ENCODE measurements at regions not wholly inside any gene's neighbourhood (a gene's known extent, or its start where the extent isn't known, plus 50 kb on each side); places are given as distances from the start of the nearest gene placed in this dataset.

- H3K27ac ChIP-seq (ENCODE audit: low read depth, low read length), result no peak overlapping the region
- H3K4me3 Mint-ChIP-seq (ENCODE audit: unreplicated experiment), result no peak overlapping the region
- no peak for DNase-seq (ENCODE audit: low read depth)
- FAIRE-seq, result no peak
- no peak overlapping the region for H3K9ac ChIP-seq (ENCODE audit: low read length)
- no peaks in the 10 kb centered on the region for H3K27me3 ChIP-seq (ENCODE audit: insufficient read depth, low read length)
- H3K9me3 Mint-ChIP-seq (ENCODE audit: unreplicated experiment), result no peaks in the 10 kb centered on the region
- no peaks in the 10 kb centered on the region for H4K20me1 ChIP-seq (ENCODE audit: insufficient read depth, low read length)
- no peak for TF ChIP-seq EZH2 (IDR thresholded peaks at IDR 0.05; ENCODE audit: insufficient read depth, low read length)
- no peak for TF ChIP-seq CTCF (IDR thresholded peaks at IDR 0.05; ENCODE audit: insufficient read depth, low read depth, low read length)
- no peak overlapping the region for H2AFZ ChIP-seq (ENCODE audit: low read depth, low read length)
- no peak overlapping the region for H3K27ac Mint-ChIP-seq (ENCODE audit: unreplicated experiment)
- H3K79me2 ChIP-seq (ENCODE audit: insufficient read depth, low read length), result no peaks in the 10 kb centered on the region
- H3K4me1 ChIP-seq (ENCODE audit: insufficient read depth, low read length), result no peaks in the 10 kb centered on the region
- H3K9me3 ChIP-seq (ENCODE audit: insufficient read depth, low read depth, low read length), result no peaks in the 10 kb centered on the region
- no peaks in the 10 kb centered on the region for H3K36me3 ChIP-seq (ENCODE audit: insufficient read depth, low read length)
- H3K4me2 ChIP-seq (ENCODE audit: low read length), result no peak overlapping the region
- H3K27me3 Mint-ChIP-seq (ENCODE audit: low read depth, unreplicated experiment), result no peaks in the 10 kb centered on the region
- no peaks in the 10 kb centered on the region for H3K36me3 Mint-ChIP-seq (ENCODE audit: low read depth, unreplicated experiment)
- H3K4me3 ChIP-seq (ENCODE audit: insufficient read depth, low read depth, low read length), result no peak overlapping the region
- peaks cover 1% of the 10 kb centered on the region for H3K4me1 Mint-ChIP-seq (ENCODE audit: low read depth, unreplicated experiment)
These were observed 320.9 kb upstream of the CITED2 start for GRCh38 chr6:139695361-139695760.

GRCh38 chr6:139693735-139694134, 319.3 kb upstream of the CITED2 start:
- H3K4me2 ChIP-seq (ENCODE audit: low read length), result no peak overlapping the region
- DNase-seq (ENCODE audit: low read depth), result no peak

More at GRCh38 chr6:139693735-139694134, 319.3 kb upstream of the CITED2 start:
- Mint-ChIP-seq H3K4me3 (ENCODE audit: unreplicated experiment) (no peak overlapping the region), H3K36me3 (ENCODE audit: low read depth, unreplicated experiment) (no peaks in the 10 kb centered on the region), H3K9me3 (ENCODE audit: unreplicated experiment) (no peaks in the 10 kb centered on the region), H3K4me1 (ENCODE audit: low read depth, unreplicated experiment) (peaks cover 1% of the 10 kb centered on the region), H3K27me3 (ENCODE audit: low read depth, unreplicated experiment) (no peaks in the 10 kb centered on the region), H3K27ac (ENCODE audit: unreplicated experiment) (no peak overlapping the region)
- Histone ChIP-seq H3K27ac (ENCODE audit: low read depth, low read length) (no peak overlapping the region), H4K20me1 (ENCODE audit: insufficient read depth, low read length) (no peaks in the 10 kb centered on the region), H3K79me2 (ENCODE audit: insufficient read depth, low read length) (no peaks in the 10 kb centered on the region), H3K9ac (ENCODE audit: low read length) (no peak overlapping the region), H3K4me3 (ENCODE audit: insufficient read depth, low read depth, low read length) (no peak overlapping the region), H3K4me1 (ENCODE audit: insufficient read depth, low read length) (no peaks in the 10 kb centered on the region), H3K27me3 (ENCODE audit: insufficient read depth, low read length) (no peaks in the 10 kb centered on the region), H2AFZ (ENCODE audit: low read depth, low read length) (no peak overlapping the region), H3K9me3 (ENCODE audit: insufficient read depth, low read depth, low read length) (no peaks in the 10 kb centered on the region), H3K36me3 (ENCODE audit: insufficient read depth, low read length) (no peaks in the 10 kb centered on the region)
- FAIRE-seq, result no peak
- no peak for TF ChIP-seq EZH2 (IDR thresholded peaks at IDR 0.05; ENCODE audit: insufficient read depth, low read length)
- no peak for TF ChIP-seq CTCF (IDR thresholded peaks at IDR 0.05; ENCODE audit: insufficient read depth, low read depth, low read length)
